Upper lobe of right lung (tissue), 1 donor: ENCODE measurements at regions not wholly inside any gene's neighbourhood (a gene's known extent, or its start where the extent isn't known, plus 50 kb on each side); places are given as distances from the start of the nearest gene placed in this dataset.
A peak's percentile ranks its signal among the peaks of the same experiment; 100 is the strongest.

Experiments used
- ATAC-seq: fragments of 200-7000 bp; cut with Tn5 transposase; one replicate; pipeline ENCODE4 v1.9.1; 2020; ENCODE audit warnings: mild to moderate bottlenecking, moderate library complexity
- DNase-seq: peaks from one replicate; pipeline ENCODE4 v3.0.0-alpha.2; 2020
- H3K27ac ChIP-seq: fragments of 200-600 bp; one replicate; pipeline ENCODE4 v1.8.0; 2022
- H3K27me3 ChIP-seq: fragments of 200-600 bp; one replicate; pipeline ENCODE4 v1.8.0; 2022; ENCODE audit warnings: mild to moderate bottlenecking
- H3K36me3 ChIP-seq: fragments of 200-600 bp; one replicate; pipeline ENCODE4 v1.8.0; 2022
- H3K4me1 ChIP-seq: fragments of 200-600 bp; one replicate; pipeline ENCODE4 v1.8.0; 2022
- H3K4me3 ChIP-seq: fragments of 200-600 bp; one replicate; pipeline ENCODE4 v1.8.0; 2022; ENCODE audit warnings: mild to moderate bottlenecking
- H3K9me3 ChIP-seq: fragments of 200-600 bp; one replicate; pipeline ENCODE4 v1.8.0; 2022
- CTCF ChIP-seq: fragments of 200-600 bp; IDR thresholded peaks from one replicate; pipeline ENCODE4 v1.8.0; 2022; ENCODE audit warnings: antibody characterized with exemption
- intact Hi-C: fragments of 100-400 bp; cut with DNase I; formaldehyde crosslinking; loops from one replicate; pipeline ENCODE4 v1.11.0; 2022
- donor health status: DM: no; HTN: yes; CAD: no; lungs with severe emphysema.

GRCh38 chr13:74574964-74575728 lies 440.9 kb upstream of the KLF12 start:
- Histone ChIP-seq H3K4me1 (no peaks in the 10 kb centered on the region), H3K4me3 (peak overlapping the region; percentile 35), H3K27ac (no peak overlapping the region), H3K27me3 (peaks cover 7% of the 10 kb centered on the region), H3K9me3 (no peaks in the 10 kb centered on the region), H3K36me3 (no peaks in the 10 kb centered on the region)
- ATAC-seq = no peak
- TF ChIP-seq CTCF = no peak
- DNase-seq = no peak
- intact Hi-C loops = no loop called here

GRCh38 chr13:74573654-74574053 lies 439.4 kb upstream of the KLF12 start:
- no peak overlapping the region for H3K4me3 ChIP-seq
- no peaks in the 10 kb centered on the region for H3K36me3 ChIP-seq
- ATAC-seq = no peak
- no peak for DNase-seq
- H3K27ac ChIP-seq = no peak overlapping the region
- no peak for TF ChIP-seq CTCF
- H3K4me1 ChIP-seq = no peaks in the 10 kb centered on the region
- no peaks in the 10 kb centered on the region for H3K9me3 ChIP-seq
- intact Hi-C loops = no loop called here
- peaks cover 7% of the 10 kb centered on the region for H3K27me3 ChIP-seq

- Histone ChIP-seq H3K36me3 (no peaks in the 10 kb centered on the region), H3K27ac (no peak overlapping the region), H3K27me3 (peaks cover 7% of the 10 kb centered on the region), H3K4me3 (no peak overlapping the region), H3K9me3 (no peaks in the 10 kb centered on the region), H3K4me1 (no peaks in the 10 kb centered on the region)
- no peak for TF ChIP-seq CTCF
- no peak for ATAC-seq
- no peak for DNase-seq
- intact Hi-C loops = no loop called here
Observed at GRCh38 chr13:74571811-74572210, 437.6 kb upstream of the KLF12 start.

- no peaks in the 10 kb centered on the region for H3K4me1 ChIP-seq
- H3K27ac ChIP-seq = no peak overlapping the region
- ATAC-seq (no peak), DNase-seq (no peak)
- peaks cover 7% of the 10 kb centered on the region for H3K27me3 ChIP-seq
- no peak for TF ChIP-seq CTCF
- H3K36me3 ChIP-seq = no peaks in the 10 kb centered on the region
- H3K4me3 ChIP-seq = no peak overlapping the region
- no peaks in the 10 kb centered on the region for H3K9me3 ChIP-seq
- intact Hi-C loops = no loop called here
Observed at GRCh38 chr13:74570834-74571233, 436.6 kb upstream of the KLF12 start.

- ATAC-seq = no peak
- H3K4me1 ChIP-seq = no peaks in the 10 kb centered on the region
- no peaks in the 10 kb centered on the region for H3K36me3 ChIP-seq
- no peak for DNase-seq
- H3K27ac ChIP-seq = no peak overlapping the region
- no peaks in the 10 kb centered on the region for H3K9me3 ChIP-seq
- no peak for TF ChIP-seq CTCF
- H3K4me3 ChIP-seq = no peak overlapping the region
- peaks cover 4% of the 10 kb centered on the region for H3K27me3 ChIP-seq
- intact Hi-C loops = no loop called here
Observed at GRCh38 chr13:74570046-74570445, 435.8 kb upstream of the KLF12 start.

DNA sequence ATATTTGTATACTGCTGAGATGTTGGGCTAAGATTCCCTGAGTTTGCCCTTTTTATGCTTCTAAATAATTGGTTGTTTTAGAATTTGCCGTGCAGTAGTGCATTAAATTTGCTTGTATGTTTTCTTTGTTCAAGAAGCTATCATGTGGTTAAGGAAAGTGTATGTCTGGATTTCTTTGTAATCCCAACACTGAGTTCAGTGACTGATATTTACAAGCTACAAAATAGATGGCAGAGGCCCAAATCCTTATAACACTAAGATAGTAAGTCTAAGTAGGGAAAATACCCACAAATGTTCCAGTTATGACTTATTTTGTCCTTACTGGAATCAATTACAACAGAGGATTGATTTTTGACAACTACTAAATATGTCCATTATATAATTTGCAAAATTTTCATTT lies 435.0 kb upstream of the KLF12 start:
- H3K4me3 ChIP-seq = no peak overlapping the region
- H3K36me3 ChIP-seq = no peaks in the 10 kb centered on the region
- no peaks in the 10 kb centered on the region for H3K27me3 ChIP-seq
- no peak for ATAC-seq
- no peak for TF ChIP-seq CTCF
- no peak for DNase-seq
- H3K27ac ChIP-seq = no peak overlapping the region
- intact Hi-C loops = no loop called here
- no peaks in the 10 kb centered on the region for H3K9me3 ChIP-seq
- no peaks in the 10 kb centered on the region for H3K4me1 ChIP-seq
